GM13977 (cell line): ENCODE measurements at regions not wholly inside any gene's neighbourhood (a gene's known extent, or its start where the extent isn't known, plus 50 kb on each side); places are given as distances from the start of the nearest gene placed in this dataset.

Source experiments
- DNase-seq: peaks from one replicate; pipeline ENCODE4 v3.0.0; 2012; ENCODE audit warnings: low spot score
- in situ Hi-C: fragments of 300-500 bp; cut with MboI; formaldehyde crosslinking; loops from one replicate; pipeline ENCODE4 v1.12.0; 2022; ENCODE audit warnings: low sequenced_read_pairs, low pct_unique_long_range_greater_than_20kb, mixed read lengths, inconsistent platforms; ENCODE audit not compliant: unreplicated experiment
- TF ChIP-seq, protein P1 (sequence below): IDR thresholded peaks from 2 replicates; pipeline ENCODE4 v1.5.1; 2012; ENCODE audit warnings: mild to moderate bottlenecking, control low read depth; ENCODE audit not compliant: insufficient read depth; ENCODE audit errors: extremely low read depth, missing control alignments

DNA sequence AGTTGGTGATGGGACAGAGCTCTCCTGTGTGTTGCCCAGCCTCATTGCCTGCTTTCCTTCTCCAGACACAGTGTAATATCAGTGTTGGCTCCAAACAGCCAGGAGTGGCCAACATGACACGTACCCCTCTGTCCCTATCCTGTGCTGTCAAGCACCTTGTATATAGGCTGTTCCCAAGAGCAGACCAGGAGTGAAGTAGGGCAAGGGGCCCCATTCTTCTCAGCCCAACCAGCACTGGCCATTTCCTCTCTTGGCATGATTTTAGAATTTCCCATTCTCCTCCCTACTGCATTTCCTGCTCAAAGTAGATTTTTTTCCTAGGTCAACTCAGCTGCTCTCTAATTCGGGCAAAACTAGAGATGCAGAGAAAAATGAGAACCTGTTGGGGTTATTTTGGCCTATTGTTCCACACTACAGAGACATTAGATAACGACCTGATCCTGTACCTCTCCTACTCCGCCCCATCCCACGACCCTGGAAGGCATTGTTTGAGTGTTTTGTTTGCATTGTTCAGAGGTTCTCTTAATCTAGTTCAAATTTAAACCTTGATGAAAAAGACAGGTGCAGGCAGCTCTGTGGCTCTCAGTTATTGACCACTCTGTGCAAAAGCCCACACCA lies 95.6 kb downstream of the RASSF10 start:
- TF ChIP-seq, protein P1, sequence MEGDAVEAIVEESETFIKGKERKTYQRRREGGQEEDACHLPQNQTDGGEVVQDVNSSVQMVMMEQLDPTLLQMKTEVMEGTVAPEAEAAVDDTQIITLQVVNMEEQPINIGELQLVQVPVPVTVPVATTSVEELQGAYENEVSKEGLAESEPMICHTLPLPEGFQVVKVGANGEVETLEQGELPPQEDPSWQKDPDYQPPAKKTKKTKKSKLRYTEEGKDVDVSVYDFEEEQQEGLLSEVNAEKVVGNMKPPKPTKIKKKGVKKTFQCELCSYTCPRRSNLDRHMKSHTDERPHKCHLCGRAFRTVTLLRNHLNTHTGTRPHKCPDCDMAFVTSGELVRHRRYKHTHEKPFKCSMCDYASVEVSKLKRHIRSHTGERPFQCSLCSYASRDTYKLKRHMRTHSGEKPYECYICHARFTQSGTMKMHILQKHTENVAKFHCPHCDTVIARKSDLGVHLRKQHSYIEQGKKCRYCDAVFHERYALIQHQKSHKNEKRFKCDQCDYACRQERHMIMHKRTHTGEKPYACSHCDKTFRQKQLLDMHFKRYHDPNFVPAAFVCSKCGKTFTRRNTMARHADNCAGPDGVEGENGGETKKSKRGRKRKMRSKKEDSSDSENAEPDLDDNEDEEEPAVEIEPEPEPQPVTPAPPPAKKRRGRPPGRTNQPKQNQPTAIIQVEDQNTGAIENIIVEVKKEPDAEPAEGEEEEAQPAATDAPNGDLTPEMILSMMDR, result no peak
- DNase-seq, result no peak
- in situ Hi-C loops, result no loop called here

DNA sequence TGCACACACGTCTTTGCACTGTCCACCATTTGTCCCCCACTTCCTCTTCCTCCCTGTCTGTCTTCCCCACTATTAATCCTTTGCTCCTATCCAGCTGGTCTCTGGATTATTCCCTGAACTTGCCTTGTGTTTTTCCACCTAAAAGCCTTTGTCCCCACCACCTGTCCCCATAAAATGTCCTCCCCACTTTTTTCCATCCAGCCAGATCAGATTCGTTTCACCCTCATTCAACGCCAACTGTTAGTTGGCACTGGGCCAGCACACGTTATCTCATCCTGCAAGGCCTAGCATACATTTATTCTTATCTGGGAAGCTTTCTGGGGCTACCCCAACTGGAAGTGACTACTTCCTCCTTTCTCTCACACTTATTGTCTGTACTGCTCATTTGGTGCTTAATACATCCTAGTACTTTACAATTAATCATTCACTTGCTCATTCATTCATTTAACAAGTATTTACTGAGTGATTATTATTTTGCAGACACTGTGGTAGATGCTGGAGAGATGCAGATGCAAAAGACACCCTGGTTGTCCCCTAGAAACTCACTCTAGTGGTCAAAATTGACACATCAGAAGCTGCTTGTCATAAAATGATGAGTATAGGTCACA lies 96.2 kb downstream of the RASSF10 start:
- no peak for DNase-seq
- TF ChIP-seq, protein P1, result no peak
- in situ Hi-C loops, result no loop called here

DNA sequence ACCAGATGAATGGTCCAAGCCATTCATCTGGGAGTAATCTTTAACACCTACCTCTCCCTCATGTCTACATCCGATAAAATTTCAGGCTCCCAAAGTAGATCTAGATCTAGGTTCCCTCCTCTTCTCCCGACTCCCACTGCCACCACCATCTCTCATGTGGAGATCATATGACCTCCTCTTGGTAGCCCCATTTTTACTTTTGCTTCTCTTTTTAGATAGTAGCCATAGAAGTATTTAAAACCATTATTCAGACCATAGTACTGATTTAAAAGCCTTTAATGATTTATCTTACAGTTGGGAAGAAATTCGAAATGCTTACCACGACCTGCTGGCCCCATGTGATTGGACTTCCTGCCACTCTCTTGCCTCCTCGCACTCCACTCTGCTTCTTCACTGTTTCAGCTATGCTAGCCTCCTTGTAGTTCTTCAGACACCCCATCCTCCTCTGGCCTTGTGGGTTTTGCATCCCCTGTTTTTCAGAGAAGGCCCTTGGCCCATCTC lies 98.5 kb downstream of the RASSF10 start:
- in situ Hi-C loops, result no loop called here
- no peak for DNase-seq
- TF ChIP-seq, protein P1, result no peak

DNA sequence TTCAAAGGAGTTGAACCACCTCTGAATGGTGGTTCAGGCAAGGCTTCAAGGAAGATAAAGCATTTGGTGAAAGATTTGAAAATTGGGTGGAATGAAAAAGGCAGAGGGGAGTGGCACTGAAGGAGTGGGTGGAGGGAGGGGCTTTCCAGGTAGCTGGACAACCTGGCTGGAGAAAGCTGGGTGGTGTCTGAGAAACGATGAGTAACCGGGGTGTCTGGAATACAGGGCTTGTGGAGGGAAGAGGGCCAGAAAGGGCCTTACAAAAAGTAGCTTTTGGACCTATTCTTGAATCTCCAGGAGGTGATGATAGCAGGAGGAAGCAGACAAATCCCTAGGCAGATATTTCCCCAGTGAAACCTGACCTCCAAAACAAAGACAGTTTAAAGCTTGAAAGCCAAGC lies 99.3 kb downstream of the RASSF10 start:
- DNase-seq, result no peak

DNA sequence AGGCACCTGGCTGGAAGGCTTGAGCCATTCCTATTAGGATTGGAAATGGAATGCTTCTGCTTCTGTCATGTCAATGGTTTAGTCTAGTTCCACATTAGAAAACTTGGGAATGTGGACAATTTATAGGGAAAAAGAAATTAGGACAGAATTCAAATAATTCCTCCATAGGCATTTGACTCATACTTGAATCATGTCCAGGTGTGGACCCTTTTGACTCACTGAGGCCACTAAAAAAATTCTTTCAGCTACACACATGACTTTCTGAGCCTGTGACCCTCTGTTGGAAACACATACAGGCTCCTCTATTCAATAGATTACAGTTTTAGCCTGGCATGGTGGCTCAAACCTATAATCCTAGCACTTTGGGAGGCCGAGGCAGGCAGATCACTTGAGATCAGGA lies 100.5 kb downstream of the RASSF10 start:
- DNase-seq, result no peak
- in situ Hi-C loops, result no loop called here
- TF ChIP-seq, protein P1, result no peak

More for the DNA sequence above, 99.3 kb downstream of the RASSF10 start:
- in situ Hi-C loops, result no loop called here
- TF ChIP-seq, protein P1, result no peak

DNA sequence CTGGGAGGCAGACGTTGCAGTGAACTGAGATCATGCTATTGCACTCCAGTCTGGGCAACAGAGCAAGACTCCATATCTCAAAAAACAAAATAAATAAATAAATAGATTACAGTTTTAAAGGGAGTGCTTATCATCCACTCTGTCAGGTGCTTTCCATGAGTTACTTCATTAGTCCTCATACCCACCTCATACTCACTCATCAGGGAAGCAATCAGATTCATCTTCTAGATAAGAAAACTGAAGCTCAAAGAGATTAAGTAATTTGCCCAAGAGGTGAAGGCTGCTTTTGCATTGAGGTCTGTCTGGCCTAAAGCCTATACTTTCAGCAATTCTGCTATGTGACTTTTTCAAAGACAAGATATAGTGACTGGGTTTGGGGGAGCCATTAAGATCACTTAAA lies 101.0 kb downstream of the RASSF10 start:
- TF ChIP-seq, protein P1, result no peak
- DNase-seq, result no peak
- in situ Hi-C loops, result no loop called here
